Breast epithelium (tissue), 3 donors: ENCODE measurements at regions not wholly inside any gene's neighbourhood (a gene's known extent, or its start where the extent isn't known, plus 50 kb on each side); places are given as distances from the start of the nearest gene placed in this dataset.

Experiments used
- POLR2A ChIP-seq: fragments of 450-650 bp; IDR thresholded peaks from one replicate; pipeline ENCODE4 v1.6.1; 2016; ENCODE audit warnings: antibody characterized with exemption, mild to moderate bottlenecking, moderate library complexity
- POLR2AphosphoS5 ChIP-seq, 3 donors: sonication (generic); formaldehyde crosslinking; IDR thresholded peaks; one replicate each; pipeline ENCODE4 v1.6.1; 2017; ENCODE audit warnings: antibody characterized with exemption in 3 of 3
- TF ChIP-seq, protein P1 (sequence below), 3 donors: fragments of 450-650 bp; IDR thresholded peaks; one replicate each; pipeline ENCODE4 v1.5.1; 2016 to 2017; ENCODE audit warnings: antibody characterized with exemption in 3 of 3, mild to moderate bottlenecking in 3 of 3, moderate library complexity in 3 of 3

DNA sequence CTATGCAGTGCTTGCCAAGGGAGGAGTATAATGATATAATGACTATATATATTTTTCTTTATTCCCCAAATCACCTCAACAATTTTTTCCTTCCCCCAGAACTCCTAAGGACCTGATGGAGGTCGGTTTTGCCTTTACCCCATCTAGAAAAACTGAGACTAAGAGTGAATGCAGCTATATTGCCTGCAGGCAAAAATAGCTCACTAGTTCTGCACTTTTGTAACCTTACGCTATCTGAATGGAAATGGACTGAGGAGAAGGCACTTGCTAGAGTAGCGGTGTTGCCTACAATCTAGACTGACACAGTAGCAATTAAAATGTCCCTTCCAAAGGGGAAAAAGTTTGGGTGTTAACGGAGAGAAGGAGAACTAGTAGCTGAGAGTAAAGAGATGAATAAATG is 379.5 kb upstream of the SEMA6D start:
- TF ChIP-seq POLR2A = no peak
- TF ChIP-seq, protein P1, sequence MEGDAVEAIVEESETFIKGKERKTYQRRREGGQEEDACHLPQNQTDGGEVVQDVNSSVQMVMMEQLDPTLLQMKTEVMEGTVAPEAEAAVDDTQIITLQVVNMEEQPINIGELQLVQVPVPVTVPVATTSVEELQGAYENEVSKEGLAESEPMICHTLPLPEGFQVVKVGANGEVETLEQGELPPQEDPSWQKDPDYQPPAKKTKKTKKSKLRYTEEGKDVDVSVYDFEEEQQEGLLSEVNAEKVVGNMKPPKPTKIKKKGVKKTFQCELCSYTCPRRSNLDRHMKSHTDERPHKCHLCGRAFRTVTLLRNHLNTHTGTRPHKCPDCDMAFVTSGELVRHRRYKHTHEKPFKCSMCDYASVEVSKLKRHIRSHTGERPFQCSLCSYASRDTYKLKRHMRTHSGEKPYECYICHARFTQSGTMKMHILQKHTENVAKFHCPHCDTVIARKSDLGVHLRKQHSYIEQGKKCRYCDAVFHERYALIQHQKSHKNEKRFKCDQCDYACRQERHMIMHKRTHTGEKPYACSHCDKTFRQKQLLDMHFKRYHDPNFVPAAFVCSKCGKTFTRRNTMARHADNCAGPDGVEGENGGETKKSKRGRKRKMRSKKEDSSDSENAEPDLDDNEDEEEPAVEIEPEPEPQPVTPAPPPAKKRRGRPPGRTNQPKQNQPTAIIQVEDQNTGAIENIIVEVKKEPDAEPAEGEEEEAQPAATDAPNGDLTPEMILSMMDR (IDR thresholded peaks at IDR 0.05) = no peak
- TF ChIP-seq POLR2AphosphoS5 (IDR thresholded peaks at IDR 0.05) = no peak
